Fibroblast of skin of scalp (primary cell): ENCODE measurements at regions not wholly inside any gene's neighbourhood (a gene's known extent, or its start where the extent isn't known, plus 50 kb on each side); places are given as distances from the start of the nearest gene placed in this dataset.
"Not testable (repeated sequence)": the region's sequence is repeated elsewhere in the genome, so short reads cannot be mapped to it uniquely, and the experiment has no call there.

Experiments
- DNase-seq: peaks from one replicate; pipeline ENCODE4 v3.0.0-alpha.2; 2013

GRCh38 chr5:42242881-42243485 lies 180.3 kb upstream of the GHR start:
- peak; percentile 1 for DNase-seq

GRCh38 chr5:42252306-42252705 lies 170.9 kb upstream of the GHR start:
- no peak for DNase-seq

GRCh38 chr5:42259914-42260313 lies 163.3 kb upstream of the GHR start:
- not testable (repeated sequence) for DNase-seq

GRCh38 chr5:42267091-42267490 lies 156.1 kb upstream of the GHR start:
- DNase-seq = no peak

- DNase-seq = not testable (repeated sequence)
These were observed 155.1 kb upstream of the GHR start for GRCh38 chr5:42268170-42268569.

- DNase-seq = peak; percentile 74
These were observed 154.6 kb upstream of the GHR start for GRCh38 chr5:42268630-42269029.

GRCh38 chr5:42270771-42271170 lies 152.5 kb upstream of the GHR start:
- no peak for DNase-seq

- peak; percentile 42 for DNase-seq
These were observed 148.3 kb upstream of the GHR start for GRCh38 chr5:42274913-42275312.

- no peak for DNase-seq
These were observed 145.9 kb upstream of the GHR start for GRCh38 chr5:42277293-42277692.

- DNase-seq = no peak
These were observed 138.7 kb upstream of the GHR start for GRCh38 chr5:42284584-42284983.

- no peak for DNase-seq
These were observed 138.0 kb upstream of the GHR start for GRCh38 chr5:42285230-42285629.

- DNase-seq = no peak
These were observed 122.7 kb upstream of the GHR start for GRCh38 chr5:42300496-42300895.

GRCh38 chr5:42301349-42301748 lies 121.9 kb upstream of the GHR start:
- DNase-seq = peak; percentile 66

- DNase-seq = peak; percentile 2
These were observed 121.1 kb upstream of the GHR start for GRCh38 chr5:42302186-42302585.

- no peak for DNase-seq
These were observed 117.0 kb upstream of the GHR start for GRCh38 chr5:42306287-42306686.

- no peak for DNase-seq
These were observed 113.4 kb upstream of the GHR start for GRCh38 chr5:42309865-42310264.

GRCh38 chr5:42315214-42315613 lies 108.0 kb upstream of the GHR start:
- no peak for DNase-seq

- no peak for DNase-seq
These were observed 105.7 kb upstream of the GHR start for GRCh38 chr5:42317575-42317974.

GRCh38 chr5:42319546-42319945 lies 103.7 kb upstream of the GHR start:
- not testable (repeated sequence) for DNase-seq

- DNase-seq = peak; percentile 27
These were observed 101.5 kb upstream of the GHR start for GRCh38 chr5:42321785-42322184.

- DNase-seq = no peak
These were observed 86.1 kb upstream of the GHR start for GRCh38 chr5:42337143-42337542.

GRCh38 chr5:42337607-42338006 lies 85.6 kb upstream of the GHR start:
- DNase-seq = no peak

- no peak for DNase-seq
These were observed 85.1 kb upstream of the GHR start for GRCh38 chr5:42338136-42338535.

GRCh38 chr5:42349163-42349562 lies 74.1 kb upstream of the GHR start:
- no peak for DNase-seq

GRCh38 chr5:42351956-42352355 lies 71.3 kb upstream of the GHR start:
- DNase-seq = no peak
